ENCODE measurements at regions not wholly inside any gene's neighbourhood (a gene's known extent, or its start where the extent isn't known, plus 50 kb on each side); places are given as distances from the start of the nearest gene placed in this dataset.
"Not testable (repeated sequence)": the region's sequence is repeated elsewhere in the genome, so short reads cannot be mapped to it uniquely, and the experiment has no call there.

- no peaks in the 10 kb centered on the region for H3K36me3 ChIP-seq (ENCODE audit: control insufficient read depth, insufficient read depth, low read length)
- no peak for DNase-seq (ENCODE audit: low read depth)
- H3K4me3 ChIP-seq (ENCODE audit: low read depth, low read length) = no peak overlapping the region
- ChIA-PET CTCF (no interaction called here), POLR2A (no interaction called here)
- TF ChIP-seq, protein P1, sequence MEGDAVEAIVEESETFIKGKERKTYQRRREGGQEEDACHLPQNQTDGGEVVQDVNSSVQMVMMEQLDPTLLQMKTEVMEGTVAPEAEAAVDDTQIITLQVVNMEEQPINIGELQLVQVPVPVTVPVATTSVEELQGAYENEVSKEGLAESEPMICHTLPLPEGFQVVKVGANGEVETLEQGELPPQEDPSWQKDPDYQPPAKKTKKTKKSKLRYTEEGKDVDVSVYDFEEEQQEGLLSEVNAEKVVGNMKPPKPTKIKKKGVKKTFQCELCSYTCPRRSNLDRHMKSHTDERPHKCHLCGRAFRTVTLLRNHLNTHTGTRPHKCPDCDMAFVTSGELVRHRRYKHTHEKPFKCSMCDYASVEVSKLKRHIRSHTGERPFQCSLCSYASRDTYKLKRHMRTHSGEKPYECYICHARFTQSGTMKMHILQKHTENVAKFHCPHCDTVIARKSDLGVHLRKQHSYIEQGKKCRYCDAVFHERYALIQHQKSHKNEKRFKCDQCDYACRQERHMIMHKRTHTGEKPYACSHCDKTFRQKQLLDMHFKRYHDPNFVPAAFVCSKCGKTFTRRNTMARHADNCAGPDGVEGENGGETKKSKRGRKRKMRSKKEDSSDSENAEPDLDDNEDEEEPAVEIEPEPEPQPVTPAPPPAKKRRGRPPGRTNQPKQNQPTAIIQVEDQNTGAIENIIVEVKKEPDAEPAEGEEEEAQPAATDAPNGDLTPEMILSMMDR (IDR thresholded peaks at IDR 0.05; ENCODE audit: insufficient read depth, low read depth, low read length) = no peak
- no peaks in the 10 kb centered on the region for H3K27me3 ChIP-seq (ENCODE audit: control insufficient read depth, insufficient read depth, low read length)
Observed at GRCh38 chr1:166410083-166410385, 243.2 kb upstream of the FAM78B start.

DNA sequence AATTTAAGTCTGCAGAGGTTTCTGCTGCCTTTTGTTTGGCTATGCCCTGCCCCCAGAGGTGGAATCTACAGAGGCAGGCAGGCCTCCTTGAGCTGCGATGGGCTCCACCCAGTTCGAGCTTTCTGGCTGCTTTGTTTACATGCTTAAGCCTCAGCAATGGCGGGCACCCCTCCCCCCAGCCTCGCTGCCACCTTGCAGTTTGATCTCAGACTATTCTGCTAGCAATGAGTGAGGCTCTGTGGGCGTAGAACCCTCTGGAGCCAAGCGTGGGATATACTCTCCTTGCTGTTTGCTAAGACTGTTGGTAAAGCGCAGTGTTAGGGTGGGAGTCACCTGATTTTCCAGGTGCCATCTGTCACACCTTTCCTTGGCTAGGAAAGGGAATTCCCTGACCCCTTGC lies 250.0 kb upstream of the FAM78B start:
- POLR2A ChIA-PET; H3K36me3 ChIP-seq (ENCODE audit: control insufficient read depth, insufficient read depth, low read length); DNase-seq (ENCODE audit: low read depth); H3K27me3 ChIP-seq (ENCODE audit: control insufficient read depth, insufficient read depth, low read length); H3K4me3 ChIP-seq (ENCODE audit: low read depth, low read length): not testable (repeated sequence)
- CTCF ChIA-PET = interaction anchor here (0.6 kb wide), 1 partner anchor 122 kb away, joined by 3 read pairs; no protein-coding TSS in a partner anchor

DNA sequence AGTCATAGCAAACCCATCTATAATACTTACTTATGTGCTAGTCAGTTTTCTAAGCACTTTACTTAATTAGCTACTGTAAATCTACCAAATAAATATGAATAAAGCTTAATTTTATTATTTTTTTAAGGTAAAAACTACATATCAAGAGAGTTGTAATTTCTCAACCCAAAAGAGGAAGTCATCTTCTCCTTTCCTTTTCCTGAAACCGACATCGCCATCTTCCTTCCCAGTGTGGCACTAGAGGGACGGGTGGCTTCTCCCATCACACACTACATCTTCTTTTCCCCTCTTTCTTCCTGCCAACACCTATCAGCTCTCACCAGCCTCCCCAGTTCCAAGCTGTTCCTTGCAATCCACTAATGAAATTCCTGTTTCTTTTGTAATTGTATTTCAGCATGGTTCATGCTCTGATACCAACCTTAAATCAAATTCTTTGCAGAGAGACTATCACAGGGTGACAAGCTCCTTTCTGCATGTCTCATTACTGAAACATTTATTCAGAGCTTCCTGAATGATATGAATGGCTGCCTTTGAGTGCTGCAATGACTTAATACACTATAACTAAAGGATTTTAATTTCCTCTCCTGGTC lies 251.6 kb upstream of the FAM78B start:
- no peak for DNase-seq (ENCODE audit: low read depth)
- TF ChIP-seq, protein P1 (IDR thresholded peaks at IDR 0.05; ENCODE audit: insufficient read depth, low read depth, low read length) = no peak
- Histone ChIP-seq H3K27me3 (ENCODE audit: control insufficient read depth, insufficient read depth, low read length) (no peaks in the 10 kb centered on the region), H3K36me3 (ENCODE audit: control insufficient read depth, insufficient read depth, low read length) (no peaks in the 10 kb centered on the region), H3K4me3 (ENCODE audit: low read depth, low read length) (no peak overlapping the region)
- ChIA-PET CTCF (interaction anchor here (0.6 kb wide), 1 partner anchor 22 kb away, joined by 3 read pairs; no protein-coding TSS in a partner anchor), POLR2A (no interaction called here)

DNA sequence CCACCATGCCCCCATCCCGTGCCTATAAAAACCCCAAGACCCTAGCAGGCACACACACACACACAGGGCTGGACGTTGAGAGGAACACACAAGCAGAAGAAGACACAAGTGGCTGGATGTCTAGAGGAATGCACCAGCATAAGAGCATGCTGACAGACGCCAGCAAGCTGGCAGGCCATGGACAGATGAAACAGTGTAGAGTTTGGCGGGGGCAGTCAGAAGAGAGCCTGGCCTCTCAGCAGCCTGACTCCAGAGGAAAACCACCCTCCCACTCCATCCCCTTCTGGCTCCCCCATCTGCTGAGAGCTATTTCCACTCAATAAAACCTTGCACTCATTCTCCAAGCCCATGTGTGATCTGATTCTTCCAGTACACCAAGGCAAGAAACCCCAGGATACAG lies 255.8 kb upstream of the FAM78B start:
- DNase-seq (ENCODE audit: low read depth); CTCF ChIA-PET; POLR2A ChIA-PET; H3K36me3 ChIP-seq (ENCODE audit: control insufficient read depth, insufficient read depth, low read length); H3K27me3 ChIP-seq (ENCODE audit: control insufficient read depth, insufficient read depth, low read length); H3K4me3 ChIP-seq (ENCODE audit: low read depth, low read length): not testable (repeated sequence)

- Histone ChIP-seq H3K27me3 (ENCODE audit: control insufficient read depth, insufficient read depth, low read length) (no peaks in the 10 kb centered on the region), H3K4me3 (ENCODE audit: low read depth, low read length) (no peak overlapping the region), H3K36me3 (ENCODE audit: control insufficient read depth, insufficient read depth, low read length) (no peaks in the 10 kb centered on the region)
- TF ChIP-seq, protein P1 (IDR thresholded peaks at IDR 0.05; ENCODE audit: insufficient read depth, low read depth, low read length) = no peak
- POLR2A ChIA-PET = no interaction called here
- CTCF ChIA-PET = no interaction called here
- no peak for DNase-seq (ENCODE audit: low read depth)
Observed at GRCh38 chr1:166432655-166433054, 265.9 kb upstream of the FAM78B start.

GRCh38 chr1:166433404-166434304 lies 266.9 kb upstream of the FAM78B start:
- H3K27me3 ChIP-seq (ENCODE audit: control insufficient read depth, insufficient read depth, low read length); DNase-seq (ENCODE audit: low read depth); CTCF ChIA-PET; H3K36me3 ChIP-seq (ENCODE audit: control insufficient read depth, insufficient read depth, low read length); H3K4me3 ChIP-seq (ENCODE audit: low read depth, low read length); POLR2A ChIA-PET: not testable (repeated sequence)
